ENCODE measurements at regions not wholly inside any gene's neighbourhood (a gene's known extent, or its start where the extent isn't known, plus 50 kb on each side); places are given as distances from the start of the nearest gene placed in this dataset.

GRCh38 chr3:95184038-95184437 is 1121.2 kb downstream of the NSUN3 start:
- TF ChIP-seq, protein P1, sequence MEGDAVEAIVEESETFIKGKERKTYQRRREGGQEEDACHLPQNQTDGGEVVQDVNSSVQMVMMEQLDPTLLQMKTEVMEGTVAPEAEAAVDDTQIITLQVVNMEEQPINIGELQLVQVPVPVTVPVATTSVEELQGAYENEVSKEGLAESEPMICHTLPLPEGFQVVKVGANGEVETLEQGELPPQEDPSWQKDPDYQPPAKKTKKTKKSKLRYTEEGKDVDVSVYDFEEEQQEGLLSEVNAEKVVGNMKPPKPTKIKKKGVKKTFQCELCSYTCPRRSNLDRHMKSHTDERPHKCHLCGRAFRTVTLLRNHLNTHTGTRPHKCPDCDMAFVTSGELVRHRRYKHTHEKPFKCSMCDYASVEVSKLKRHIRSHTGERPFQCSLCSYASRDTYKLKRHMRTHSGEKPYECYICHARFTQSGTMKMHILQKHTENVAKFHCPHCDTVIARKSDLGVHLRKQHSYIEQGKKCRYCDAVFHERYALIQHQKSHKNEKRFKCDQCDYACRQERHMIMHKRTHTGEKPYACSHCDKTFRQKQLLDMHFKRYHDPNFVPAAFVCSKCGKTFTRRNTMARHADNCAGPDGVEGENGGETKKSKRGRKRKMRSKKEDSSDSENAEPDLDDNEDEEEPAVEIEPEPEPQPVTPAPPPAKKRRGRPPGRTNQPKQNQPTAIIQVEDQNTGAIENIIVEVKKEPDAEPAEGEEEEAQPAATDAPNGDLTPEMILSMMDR (IDR thresholded peaks at IDR 0.05; ENCODE audit: low read depth, low read length): no peak
- TF ChIP-seq MAX (IDR thresholded peaks at IDR 0.05; ENCODE audit: low read depth, low read length): no peak
- no peak for TF ChIP-seq POLR2A (IDR thresholded peaks at IDR 0.05; ENCODE audit: extremely low read depth, insufficient read length)
